Ishikawa (cell line): ENCODE measurements at regions not wholly inside any gene's neighbourhood (a gene's known extent, or its start where the extent isn't known, plus 50 kb on each side); places are given as distances from the start of the nearest gene placed in this dataset.

Experiments used
- CEBPB ChIP-seq: IDR thresholded peaks from 2 replicates; pipeline ENCODE4 v1.6.1; 2012
- CREB1 ChIP-seq: IDR thresholded peaks from 2 replicates; pipeline ENCODE4 v1.6.1; 2012; ENCODE audit warnings: low read depth
- EP300 ChIP-seq: IDR thresholded peaks from 2 replicates; pipeline ENCODE4 v1.6.1; 2012; ENCODE audit warnings: borderline replicate concordance
- FOXM1 ChIP-seq: IDR thresholded peaks from 2 replicates; pipeline ENCODE4 v1.6.1; 2012; ENCODE audit warnings: low read depth, borderline replicate concordance
- MAX ChIP-seq: IDR thresholded peaks from 2 replicates; pipeline ENCODE4 v1.6.1; 2012
- NFIC ChIP-seq: IDR thresholded peaks from 2 replicates; pipeline ENCODE4 v1.6.1; 2012
- RAD21 ChIP-seq: IDR thresholded peaks from 2 replicates; pipeline ENCODE4 v1.6.1; 2012; ENCODE audit warnings: low read depth
- REST ChIP-seq: IDR thresholded peaks from 2 replicates; pipeline ENCODE4 v1.6.1; 2012; ENCODE audit warnings: low read depth, mild to moderate bottlenecking
- TEAD4 ChIP-seq: IDR thresholded peaks from 2 replicates; pipeline ENCODE4 v1.6.1; 2012
- YY1 ChIP-seq: IDR thresholded peaks from 2 replicates; pipeline ENCODE4 v1.6.1; 2012; ENCODE audit warnings: low read depth

- TF ChIP-seq CEBPB = no peak
- no peak for TF ChIP-seq TEAD4
- TF ChIP-seq EP300 = no peak
- TF ChIP-seq REST = no peak
- no peak for TF ChIP-seq CREB1
- TF ChIP-seq FOXM1 = no peak
- no peak for TF ChIP-seq RAD21
- no peak for TF ChIP-seq YY1
- TF ChIP-seq NFIC = no peak
- no peak for TF ChIP-seq MAX
Measured at GRCh38 chr14:76617440-76617839, 143.8 kb upstream of the VASH1 start.
